Astrocyte of the spinal cord (primary cell): ENCODE measurements at regions not wholly inside any gene's neighbourhood (a gene's known extent, or its start where the extent isn't known, plus 50 kb on each side); places are given as distances from the start of the nearest gene placed in this dataset.

Experiments used
- DNase-seq: peaks from one replicate; pipeline ENCODE4 v3.0.0; 2011; ENCODE audit warnings: low read depth, low spot score
- H3K4me3 ChIP-seq: 2 replicates; pipeline ENCODE4 v1.5.1; 2011; ENCODE audit warnings: low read depth, mild to moderate bottlenecking, low read length, moderate library complexity
- CTCF ChIP-seq: IDR thresholded peaks from 2 replicates; pipeline ENCODE4 v1.5.1; 2012; ENCODE audit warnings: low read depth, mild to moderate bottlenecking, low read length, inconsistent platforms
- in situ Hi-C: cut with HindIII; loops from 2 replicates; pipeline ENCODE4 v1.10.0; 2017; ENCODE audit warnings: low sequenced_read_pairs

DNA sequence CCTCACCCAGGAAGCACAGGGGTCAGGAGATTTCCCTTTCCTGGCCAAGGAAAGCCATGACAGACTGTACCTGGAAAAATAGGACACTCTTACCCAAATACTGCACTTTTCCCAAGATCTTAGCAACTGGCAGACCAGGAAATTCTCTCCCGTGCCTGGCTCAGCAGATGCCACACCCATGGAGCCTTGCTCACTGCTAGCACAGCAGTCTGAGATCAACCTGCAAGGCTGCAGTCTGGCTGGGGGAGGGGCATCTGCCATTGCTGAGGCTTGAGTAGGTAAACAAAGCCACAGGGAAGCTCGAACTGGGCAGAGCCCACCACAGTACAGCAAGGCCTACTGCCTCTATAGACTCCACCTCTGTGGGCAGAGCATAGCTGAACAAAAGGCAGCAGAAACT lies 567.3 kb upstream of the LMCD1 start:
- H3K4me3 ChIP-seq, result no peak overlapping the region
- no peak for TF ChIP-seq CTCF
- in situ Hi-C loops, result no loop called here
- no peak for DNase-seq

- no peak for TF ChIP-seq CTCF
- in situ Hi-C loops, result no loop called here
- no peak for DNase-seq
- no peak overlapping the region for H3K4me3 ChIP-seq
Observed at GRCh38 chr3:7947930-7948329, 553.7 kb upstream of the LMCD1 start.

GRCh38 chr3:7950890-7951289 lies 550.7 kb upstream of the LMCD1 start:
- TF ChIP-seq CTCF, result no peak

DNA sequence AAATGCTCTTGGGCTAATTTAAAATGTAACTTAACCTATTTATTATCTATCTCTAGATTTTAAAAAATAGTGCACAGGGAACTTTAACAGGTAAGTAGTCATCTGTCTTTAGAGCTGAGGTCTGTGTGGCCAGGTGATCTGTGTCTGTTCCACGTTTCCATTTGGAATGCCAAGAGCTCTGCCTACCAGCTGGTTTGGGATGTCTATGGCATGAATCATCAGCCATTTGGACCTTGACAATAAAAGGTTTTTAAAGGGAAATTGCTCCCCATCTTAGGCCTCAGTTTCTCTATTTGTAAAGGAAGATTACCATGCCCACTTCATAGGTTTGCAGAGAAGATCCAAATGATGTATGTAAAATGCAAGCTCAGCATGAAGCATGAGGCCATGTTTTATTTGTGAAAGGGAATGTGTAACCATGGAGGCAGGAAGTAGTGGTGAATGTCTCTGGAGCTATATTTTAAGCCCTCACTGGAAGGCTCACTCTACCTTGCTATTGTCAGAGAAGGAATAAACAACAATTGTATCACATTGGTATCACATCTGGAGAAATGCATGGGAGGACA lies 548.1 kb upstream of the LMCD1 start:
- H3K4me3 ChIP-seq, result no peak overlapping the region
- in situ Hi-C loops, result no loop called here
- DNase-seq, result no peak
- TF ChIP-seq CTCF, result no peak

More at GRCh38 chr3:7950890-7951289, 550.7 kb upstream of the LMCD1 start:
- DNase-seq, result no peak
- no peak overlapping the region for H3K4me3 ChIP-seq
- in situ Hi-C loops, result no loop called here

DNA sequence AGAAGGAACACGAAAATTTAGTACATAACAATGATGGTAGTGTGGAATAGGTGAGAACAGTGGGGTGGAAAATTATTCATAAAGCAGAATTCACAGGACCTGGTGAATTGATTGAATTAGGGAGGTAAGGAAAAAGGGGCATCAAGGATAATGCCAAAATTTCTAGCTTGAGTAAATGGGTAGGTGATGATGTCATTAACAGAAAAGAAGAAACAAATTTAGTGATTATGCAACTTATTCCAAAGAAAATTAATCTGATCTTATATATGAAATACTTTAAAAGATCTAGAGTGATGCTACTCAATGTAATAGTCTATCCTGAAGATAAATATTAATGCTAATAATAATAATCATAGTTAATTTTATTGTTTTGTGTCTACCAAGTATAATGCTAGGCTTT lies 544.6 kb upstream of the LMCD1 start:
- TF ChIP-seq CTCF, result no peak
- no peak for DNase-seq
- no peak overlapping the region for H3K4me3 ChIP-seq
- in situ Hi-C loops, result no loop called here

- no peak for TF ChIP-seq CTCF
- DNase-seq, result no peak
- in situ Hi-C loops, result no loop called here
- H3K4me3 ChIP-seq, result no peak overlapping the region
Observed at GRCh38 chr3:7959094-7959493, 542.5 kb upstream of the LMCD1 start.

DNA sequence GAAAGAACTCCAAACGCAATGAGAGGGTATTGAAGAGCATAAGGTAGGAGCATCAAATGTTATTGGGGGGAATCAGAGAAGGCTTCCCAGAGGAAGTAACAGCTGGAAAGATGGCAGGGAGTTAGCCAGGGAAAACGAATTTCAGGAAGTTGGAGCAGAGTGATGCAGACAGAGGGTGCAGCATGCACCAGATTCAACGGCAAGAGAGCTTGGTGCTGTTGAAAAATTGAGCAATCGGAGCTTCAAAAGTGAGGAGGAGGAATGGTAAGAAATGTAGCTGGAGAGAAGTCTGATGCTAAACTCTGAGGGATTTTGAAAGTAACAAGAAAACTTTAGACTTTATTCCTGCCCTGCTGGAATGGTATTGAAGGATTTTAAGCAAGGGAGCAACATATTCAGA lies 541.0 kb upstream of the LMCD1 start:
- H3K4me3 ChIP-seq, result no peak overlapping the region
- in situ Hi-C loops, result no loop called here

More for the DNA sequence above, 541.0 kb upstream of the LMCD1 start:
- TF ChIP-seq CTCF, result no peak
- no peak for DNase-seq
